Astrocyte of the spinal cord (primary cell): ENCODE measurements at regions not wholly inside any gene's neighbourhood (a gene's known extent, or its start where the extent isn't known, plus 50 kb on each side); places are given as distances from the start of the nearest gene placed in this dataset.

Experiments
- DNase-seq: peaks from one replicate; pipeline ENCODE4 v3.0.0; 2011; ENCODE audit warnings: low read depth, low spot score
- H3K4me3 ChIP-seq: 2 replicates; pipeline ENCODE4 v1.5.1; 2011; ENCODE audit warnings: low read depth, mild to moderate bottlenecking, low read length, moderate library complexity
- in situ Hi-C: cut with HindIII; loops from 2 replicates; pipeline ENCODE4 v1.10.0; 2017; ENCODE audit warnings: low sequenced_read_pairs
- TF ChIP-seq, protein P1 (sequence below): IDR thresholded peaks from 2 replicates; pipeline ENCODE4 v1.5.1; 2012; ENCODE audit warnings: low read depth, mild to moderate bottlenecking, low read length, inconsistent platforms

- in situ Hi-C loops: no loop called here
- H3K4me3 ChIP-seq: no peak overlapping the region
- no peak for DNase-seq
- TF ChIP-seq, protein P1, sequence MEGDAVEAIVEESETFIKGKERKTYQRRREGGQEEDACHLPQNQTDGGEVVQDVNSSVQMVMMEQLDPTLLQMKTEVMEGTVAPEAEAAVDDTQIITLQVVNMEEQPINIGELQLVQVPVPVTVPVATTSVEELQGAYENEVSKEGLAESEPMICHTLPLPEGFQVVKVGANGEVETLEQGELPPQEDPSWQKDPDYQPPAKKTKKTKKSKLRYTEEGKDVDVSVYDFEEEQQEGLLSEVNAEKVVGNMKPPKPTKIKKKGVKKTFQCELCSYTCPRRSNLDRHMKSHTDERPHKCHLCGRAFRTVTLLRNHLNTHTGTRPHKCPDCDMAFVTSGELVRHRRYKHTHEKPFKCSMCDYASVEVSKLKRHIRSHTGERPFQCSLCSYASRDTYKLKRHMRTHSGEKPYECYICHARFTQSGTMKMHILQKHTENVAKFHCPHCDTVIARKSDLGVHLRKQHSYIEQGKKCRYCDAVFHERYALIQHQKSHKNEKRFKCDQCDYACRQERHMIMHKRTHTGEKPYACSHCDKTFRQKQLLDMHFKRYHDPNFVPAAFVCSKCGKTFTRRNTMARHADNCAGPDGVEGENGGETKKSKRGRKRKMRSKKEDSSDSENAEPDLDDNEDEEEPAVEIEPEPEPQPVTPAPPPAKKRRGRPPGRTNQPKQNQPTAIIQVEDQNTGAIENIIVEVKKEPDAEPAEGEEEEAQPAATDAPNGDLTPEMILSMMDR: no peak
Measured at GRCh38 chr22:47344414-47344813, 582.0 kb downstream of the TBC1D22A start.

DNA sequence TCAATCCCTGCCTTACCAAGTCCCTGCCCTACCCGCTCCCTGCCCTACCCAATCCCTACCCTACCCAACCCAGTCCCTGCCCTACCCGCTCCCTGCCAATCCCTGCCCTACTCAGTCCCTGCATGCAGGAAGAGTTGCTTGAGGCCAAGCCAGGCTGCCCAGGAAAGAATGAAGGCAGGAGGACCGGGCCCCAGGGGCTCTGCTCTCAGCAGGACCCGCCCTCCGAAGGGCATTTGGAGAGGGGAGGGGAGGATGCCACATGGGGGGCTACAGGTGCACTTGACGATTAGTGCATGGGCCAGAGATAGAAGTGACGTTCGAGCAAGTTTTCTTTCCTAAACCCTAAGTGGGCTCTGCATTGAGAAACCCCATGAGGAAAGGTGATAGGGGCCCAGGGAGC lies 581.2 kb downstream of the TBC1D22A start:
- DNase-seq: no peak
- no peak overlapping the region for H3K4me3 ChIP-seq
- in situ Hi-C loops: no loop called here
- TF ChIP-seq, protein P1: no peak

DNA sequence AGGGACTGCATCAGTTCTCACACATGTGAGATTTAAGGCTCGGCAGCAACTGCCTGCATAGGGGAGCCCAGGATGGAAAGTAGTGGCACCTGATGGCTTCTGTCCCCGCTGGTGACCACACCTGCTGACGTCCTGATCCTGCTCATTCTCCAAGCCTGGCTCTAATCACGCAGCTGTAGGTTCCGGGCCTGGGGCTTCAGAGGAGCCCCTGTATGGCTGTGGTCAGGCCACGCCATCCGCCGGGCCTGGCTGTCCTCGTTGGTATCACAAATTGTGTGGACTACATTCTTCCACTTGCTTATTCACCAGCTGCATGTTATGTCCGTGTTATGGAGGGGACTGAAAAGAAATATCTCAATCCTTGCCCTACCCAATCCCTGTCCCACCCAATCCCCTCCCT lies 580.0 kb downstream of the TBC1D22A start:
- in situ Hi-C loops: no loop called here
- no peak overlapping the region for H3K4me3 ChIP-seq
- no peak for DNase-seq
- TF ChIP-seq, protein P1: no peak

DNA sequence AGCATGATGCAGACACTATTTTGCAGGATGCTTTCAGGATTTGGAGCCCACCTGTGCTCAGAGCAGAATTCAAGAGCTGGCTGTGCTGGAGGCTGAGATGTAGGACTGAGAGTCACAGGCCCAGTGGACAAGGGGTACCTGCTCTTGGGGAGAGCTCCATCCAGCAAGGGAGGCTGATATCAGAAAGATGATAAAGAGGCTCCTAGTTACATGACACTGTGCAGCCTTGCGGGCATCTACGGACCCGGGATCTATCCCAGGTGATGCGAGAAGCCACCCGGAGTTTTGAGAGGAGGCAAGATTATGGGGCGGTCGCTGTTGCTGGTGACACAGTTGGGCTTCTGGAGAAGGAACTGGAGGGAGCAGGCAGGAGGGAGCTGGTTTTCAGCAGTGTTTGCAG lies 579.0 kb downstream of the TBC1D22A start:
- in situ Hi-C loops: no loop called here

DNA sequence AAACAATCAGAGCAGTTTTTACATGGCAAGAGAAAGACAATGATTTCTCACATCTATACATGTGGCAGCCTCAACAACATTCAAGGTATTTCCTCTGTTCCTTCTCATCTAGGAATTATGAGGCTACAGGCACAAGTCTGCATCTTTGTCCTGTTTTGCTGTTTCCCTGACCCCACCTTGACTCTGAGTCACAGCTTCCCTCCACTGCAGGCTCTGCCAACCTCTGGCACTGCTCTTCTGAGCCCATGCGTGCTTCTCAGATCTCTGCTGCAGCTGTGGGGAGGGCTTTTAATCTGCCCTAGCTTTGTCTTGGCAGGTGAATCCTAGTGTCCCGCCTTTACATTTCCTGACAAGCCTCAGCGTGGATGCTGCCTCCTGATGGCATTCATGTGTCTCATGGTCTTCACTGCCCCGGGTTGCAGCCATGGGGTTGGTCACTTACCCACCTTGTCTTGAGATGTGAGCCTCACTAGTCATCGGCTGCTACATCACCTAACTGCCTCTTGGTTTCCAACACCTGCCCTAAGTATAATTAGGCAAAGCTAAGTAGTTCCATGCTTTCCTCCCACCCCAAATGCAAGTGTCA lies 578.5 kb downstream of the TBC1D22A start:
- no peak overlapping the region for H3K4me3 ChIP-seq
- in situ Hi-C loops: no loop called here
- DNase-seq: peak; percentile 25
- TF ChIP-seq, protein P1: no peak

More for the DNA sequence above, 579.0 kb downstream of the TBC1D22A start:
- no peak overlapping the region for H3K4me3 ChIP-seq
- TF ChIP-seq, protein P1: no peak
- DNase-seq: no peak

- peak overlapping the region; percentile 2 for H3K4me3 ChIP-seq
- in situ Hi-C loops: no loop called here
- TF ChIP-seq, protein P1: no peak
- DNase-seq: peak; percentile 85
Measured at GRCh38 chr22:47337161-47337621, 574.7 kb downstream of the TBC1D22A start.
